C4-2B (cell line): ENCODE measurements at regions not wholly inside any gene's neighbourhood (a gene's known extent, or its start where the extent isn't known, plus 50 kb on each side); places are given as distances from the start of the nearest gene placed in this dataset.

Experiments
- CTCF ChIP-seq: fragments of 450-650 bp; conservative IDR thresholded peaks from 2 replicates; pipeline ENCODE4 v1.5.1; 2017; ENCODE audit warnings: mild to moderate bottlenecking
- ZFX ChIP-seq: fragments of 450-650 bp; IDR thresholded peaks from 2 replicates; pipeline ENCODE4 v1.6.1; 2017

GRCh38 chr3:4119119-4119518 lies 184.1 kb upstream of the SETMAR start:
- no peak for TF ChIP-seq CTCF
- no peak for TF ChIP-seq ZFX
